Effector CD8-positive, alpha-beta T cell (primary cell): ENCODE measurements at regions not wholly inside any gene's neighbourhood (a gene's known extent, or its start where the extent isn't known, plus 50 kb on each side); places are given as distances from the start of the nearest gene placed in this dataset.

Experiments
- DNase-seq: peaks from one replicate; lab custom pipeline; 2025; lab: John Stamatoyannopoulos, UW

GRCh38 chr4:178577933-178578332 is 1135.7 kb upstream of the AGA start:
- no peak for DNase-seq

GRCh38 chr4:178595500-178596138 is 1153.4 kb upstream of the AGA start:
- DNase-seq = no peak

GRCh38 chr4:178598672-178599071 is 1156.4 kb upstream of the AGA start:
- no peak for DNase-seq

GRCh38 chr4:178599521-178599920 is 1157.3 kb upstream of the AGA start:
- DNase-seq = no peak

GRCh38 chr4:178602833-178603232 is 1160.6 kb upstream of the AGA start:
- DNase-seq = no peak

GRCh38 chr4:178611062-178611461 is 1168.8 kb upstream of the AGA start:
- no peak for DNase-seq

GRCh38 chr4:178612733-178613132 is 1170.5 kb upstream of the AGA start:
- DNase-seq = no peak

GRCh38 chr4:178632415-178632814 is 1190.2 kb upstream of the AGA start:
- DNase-seq = no peak

- no peak for DNase-seq
These were observed 1191.0 kb upstream of the AGA start for GRCh38 chr4:178633263-178633662.

GRCh38 chr4:178664621-178665020 is 1222.4 kb upstream of the AGA start:
- no peak for DNase-seq

- DNase-seq = no peak
These were observed 1223.7 kb upstream of the AGA start for GRCh38 chr4:178665916-178666315.

GRCh38 chr4:178671766-178672165 is 1229.5 kb upstream of the AGA start:
- no peak for DNase-seq

GRCh38 chr4:178672512-178672911 is 1230.3 kb upstream of the AGA start:
- no peak for DNase-seq

GRCh38 chr4:178681871-178682270 is 1239.6 kb upstream of the AGA start:
- no peak for DNase-seq

GRCh38 chr4:178689926-178690325 is 1247.7 kb upstream of the AGA start:
- DNase-seq = no peak

GRCh38 chr4:178693816-178694215 is 1251.6 kb upstream of the AGA start:
- DNase-seq = no peak

GRCh38 chr4:178696515-178696914 is 1254.3 kb upstream of the AGA start:
- DNase-seq = no peak

- DNase-seq = no peak
These were observed 1270.2 kb upstream of the AGA start for GRCh38 chr4:178712486-178712885.

GRCh38 chr4:178738026-178738425 is 1295.8 kb upstream of the AGA start:
- DNase-seq = no peak

GRCh38 chr4:178745203-178745602 is 1303.0 kb upstream of the AGA start:
- DNase-seq = no peak

- DNase-seq = no peak
These were observed 1310.8 kb upstream of the AGA start for GRCh38 chr4:178752954-178753525.

- no peak for DNase-seq
These were observed 1336.3 kb upstream of the AGA start for GRCh38 chr4:178778496-178778895.

GRCh38 chr4:178781779-178782178 is 1339.5 kb upstream of the AGA start:
- DNase-seq = no peak

- DNase-seq = no peak
These were observed 1342.3 kb upstream of the AGA start for GRCh38 chr4:178784491-178784890.
